Testis (tissue), 2 donors: ENCODE measurements at regions not wholly inside any gene's neighbourhood (a gene's known extent, or its start where the extent isn't known, plus 50 kb on each side); places are given as distances from the start of the nearest gene placed in this dataset.

ENCODE experiments used
- CTCF ChIP-seq, 3 experiments: fragments of 450-650 bp in 2 of 3; fragments of 200-600 bp in 1 of 3; sonication (generic) in 1 of 3; IDR thresholded peaks; one replicate each; pipeline ENCODE4 v1.5.1; 2016 to 2019; ENCODE audit warnings: antibody characterized with exemption in 3 of 3, mild to moderate bottlenecking in 2 of 3, moderate library complexity in 1 of 3
- POLR2A ChIP-seq: fragments of 450-650 bp; IDR thresholded peaks from one replicate; pipeline ENCODE4 v1.6.1; 2017; ENCODE audit warnings: antibody characterized with exemption, mild to moderate bottlenecking, moderate library complexity

- TF ChIP-seq POLR2A (no peak), CTCF (IDR thresholded peaks at IDR 0.05) (no peak)
Measured at GRCh38 chr10:55168343-55168742, 367.3 kb upstream of the PCDH15 start.
